ENCODE measurements at regions not wholly inside any gene's neighbourhood (a gene's known extent, or its start where the extent isn't known, plus 50 kb on each side); places are given as distances from the start of the nearest gene placed in this dataset.

DNA sequence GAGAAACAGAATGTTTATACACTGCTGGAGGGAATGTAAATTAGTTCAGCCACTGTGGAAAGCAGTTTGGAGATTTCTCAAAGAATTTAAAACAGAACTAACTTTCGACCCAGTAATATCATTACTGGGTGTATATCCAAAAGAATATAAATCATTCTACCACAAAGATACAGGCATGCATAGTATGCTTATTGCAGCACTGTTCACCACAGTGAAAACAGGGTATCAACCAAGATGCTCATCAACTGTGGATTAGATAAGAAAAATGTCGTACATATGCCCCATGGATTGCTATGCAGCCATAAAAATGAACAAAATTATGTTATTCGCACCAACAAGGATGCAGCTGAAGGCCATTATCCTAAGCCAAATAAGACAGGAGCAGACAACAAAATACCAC lies 343.1 kb upstream of the KCND2 start:
- intact Hi-C loops (cut with micrococcal nuclease), result loop anchor here (10.0 kb wide), 1 partner anchor 795 kb away; no protein-coding TSS in a partner anchor
- peak; percentile 32 for ATAC-seq (ENCODE audit: low read depth)
- CTCF ChIA-PET, result no interaction called here
- no peak overlapping the region for H4K91ac ChIP-seq (ENCODE audit: insufficient read depth, low read depth, low read length)
- H4K5ac ChIP-seq (ENCODE audit: low read depth, low read length), result no peak overlapping the region
- no peak overlapping the region for H2BK20ac ChIP-seq (ENCODE audit: low read depth, low read length)
- POLR2A ChIA-PET (ENCODE audit: unreplicated experiment), result no interaction called here
- H3K9me3 ChIP-seq (ENCODE audit: control insufficient read depth, insufficient read depth, low read length), result no peaks in the 10 kb centered on the region
- H3K27ac ChIP-seq (ENCODE audit: insufficient read depth, low read length), result no peak overlapping the region
- H2BK120ac ChIP-seq (ENCODE audit: low read depth, low read length), result no peak overlapping the region
- H3K9me1 ChIP-seq (ENCODE audit: insufficient read depth, low read length), result no peaks in the 10 kb centered on the region
- 60% methylated on average over 1 of the region's 3 CpGs; no CpG with 5 or more reads in 1 of the 2 experiments for WGBS, 2 experiments (ENCODE audit: extremely low coverage in 2 of 2, insufficient read length in 1 of 2)
- no peak overlapping the region for H3K4ac ChIP-seq (ENCODE audit: low read depth, low read length)
- no peaks in the 10 kb centered on the region for H3K27me3 ChIP-seq (ENCODE audit: control insufficient read depth, insufficient read depth, low read length)
- no peaks in the 10 kb centered on the region for H3K36me3 ChIP-seq (ENCODE audit: control insufficient read depth, insufficient read depth, low read length)
- H3K4me1 ChIP-seq (ENCODE audit: control insufficient read depth, insufficient read depth, low read length), result no peaks in the 10 kb centered on the region
- dilution Hi-C loops (cut with HindIII; ENCODE audit: low sequenced_read_pairs, unreplicated experiment), result no loop called here
- no TSS peak for BruUV-seq (replicated peaks)
- H2AK9ac ChIP-seq (replicated peaks; ENCODE audit: low read depth, low read length, poor library complexity), result no peak overlapping the region
- H3K9ac ChIP-seq (ENCODE audit: low read depth, low read length), result no peak overlapping the region
- TF ChIP-seq RAD21 (IDR thresholded peaks at IDR 0.05; ENCODE audit: low read length) (no peak), MAZ (IDR thresholded peaks at IDR 0.05; ENCODE audit: borderline replicate concordance, low read depth, low read length) (no peak), CHD1 (IDR thresholded peaks at IDR 0.05; ENCODE audit: low read depth, low read length) (no peak), MXI1 (IDR thresholded peaks at IDR 0.05; ENCODE audit: borderline replicate concordance, low read depth, low read length) (no peak), RFX5 (IDR thresholded peaks at IDR 0.05; ENCODE audit: low read depth, low read length) (no peak), NFE2L2 (IDR thresholded peaks at IDR 0.05; ENCODE audit: low read depth, low read length) (no peak), BHLHE40 (IDR thresholded peaks at IDR 0.05; ENCODE audit: low read depth, low read length) (no peak), POLR2A (IDR thresholded peaks at IDR 0.05; ENCODE audit: low read depth, low read length) (no peak), USF2 (IDR thresholded peaks at IDR 0.05; ENCODE audit: low read depth, low read length) (no peak), FOS (IDR thresholded peaks at IDR 0.05; ENCODE audit: low read depth, low read length) (no peak), CEBPB (IDR thresholded peaks at IDR 0.05; ENCODE audit: low read depth, low read length) (no peak), ELK1 (IDR thresholded peaks at IDR 0.05; ENCODE audit: borderline replicate concordance, low read depth, low read length) (no peak), MAFK (IDR thresholded peaks at IDR 0.05; ENCODE audit: low read depth, low read length) (no peak), CTCF (conservative IDR thresholded peaks at IDR 0.05; ENCODE audit: low read depth, low read length) (no peak), SMC3 (IDR thresholded peaks at IDR 0.05; ENCODE audit: low read depth, low read length) (no peak), RCOR1 (IDR thresholded peaks at IDR 0.05; ENCODE audit: insufficient replicate concordance, low read length) (no peak)
- H2BK15ac ChIP-seq (ENCODE audit: low read depth, low read length), result no peak overlapping the region
- no peak overlapping the region for H3K18ac ChIP-seq (ENCODE audit: low read depth, low read length)
- no peak overlapping the region for H2BK5ac ChIP-seq (ENCODE audit: low read depth, low read length, poor library complexity, severe bottlenecking)
- H4K20me1 ChIP-seq (ENCODE audit: insufficient read depth, low read length), result no peaks in the 10 kb centered on the region
- H3K4me3 ChIP-seq (ENCODE audit: insufficient read depth, low read depth, low read length), result no peak overlapping the region
- H3K56ac ChIP-seq (ENCODE audit: extremely low read depth, insufficient read depth, low read length), result no peak overlapping the region
- H3K4me2 ChIP-seq (ENCODE audit: low read depth, low read length), result no peak overlapping the region
- no peak overlapping the region for H4K8ac ChIP-seq (ENCODE audit: low read depth in 2 of 2, low read length in 2 of 2)
- H2AFZ ChIP-seq (replicated peaks; ENCODE audit: low read length, poor library complexity), result no peak overlapping the region
- no peaks in the 10 kb centered on the region for H3K79me1 ChIP-seq (ENCODE audit: low read depth in 1 of 2, low read length in 2 of 2)
- in situ Hi-C loops (cut with MboI; ENCODE audit: low sequenced_read_pairs), result no loop called here
- DNase-seq, result no peak
- H3K14ac ChIP-seq (replicated peaks; ENCODE audit: low read depth, low read length), result no peak overlapping the region
- no peak overlapping the region for H3K23ac ChIP-seq (ENCODE audit: low read depth, low read length)
- no peak overlapping the region for H2AK5ac ChIP-seq (ENCODE audit: low read depth, low read length)

All from IMR-90 (cell line).